HG02943 (cell line): ENCODE measurements at regions not wholly inside any gene's neighbourhood (a gene's known extent, or its start where the extent isn't known, plus 50 kb on each side); places are given as distances from the start of the nearest gene placed in this dataset.
"Not testable (repeated sequence)": the region's sequence is repeated elsewhere in the genome, so short reads cannot be mapped to it uniquely, and the experiment has no call there.

Experiments used
- ATAC-seq: cut with Tn5 transposase; IDR thresholded peaks from one replicate; pipeline ENCODE4 v1.9.1; 2021; ENCODE audit warnings: mild to moderate bottlenecking, low read depth, moderate library complexity; ENCODE audit not compliant: unreplicated experiment

GRCh38 chr1:10935724-10936123, 76.7 kb upstream of the TARDBP start:
- ATAC-seq = no peak

GRCh38 chr1:10936998-10937901, 75.2 kb upstream of the TARDBP start:
- no peak for ATAC-seq

GRCh38 chr1:10938741-10939417, 73.6 kb upstream of the TARDBP start:
- ATAC-seq = no peak

GRCh38 chr1:10939654-10940450, 72.6 kb upstream of the TARDBP start:
- ATAC-seq = peak; percentile 63

GRCh38 chr1:10940451-10940804, 72.0 kb upstream of the TARDBP start:
- ATAC-seq = no peak

DNA sequence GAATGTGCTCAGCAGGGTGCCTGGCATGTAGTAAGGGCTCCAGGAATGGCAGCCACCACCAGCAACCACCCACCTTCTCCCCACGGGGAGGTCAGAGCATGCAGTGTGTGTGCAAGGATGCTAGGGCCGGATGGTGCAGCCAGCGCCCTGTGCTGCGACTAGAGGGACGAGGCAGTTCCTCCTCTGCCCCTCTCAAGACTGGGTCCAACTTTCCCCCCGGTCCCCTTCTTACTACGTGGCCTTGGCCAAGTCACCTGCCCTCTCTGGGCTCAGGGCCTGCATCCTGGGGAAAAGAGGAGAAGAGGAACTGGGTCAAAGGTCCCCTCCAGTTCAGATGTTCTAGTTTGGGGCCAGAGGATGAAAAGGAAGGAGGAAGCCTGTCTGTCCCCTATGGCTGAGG, 71.6 kb upstream of the TARDBP start:
- ATAC-seq = no peak

DNA sequence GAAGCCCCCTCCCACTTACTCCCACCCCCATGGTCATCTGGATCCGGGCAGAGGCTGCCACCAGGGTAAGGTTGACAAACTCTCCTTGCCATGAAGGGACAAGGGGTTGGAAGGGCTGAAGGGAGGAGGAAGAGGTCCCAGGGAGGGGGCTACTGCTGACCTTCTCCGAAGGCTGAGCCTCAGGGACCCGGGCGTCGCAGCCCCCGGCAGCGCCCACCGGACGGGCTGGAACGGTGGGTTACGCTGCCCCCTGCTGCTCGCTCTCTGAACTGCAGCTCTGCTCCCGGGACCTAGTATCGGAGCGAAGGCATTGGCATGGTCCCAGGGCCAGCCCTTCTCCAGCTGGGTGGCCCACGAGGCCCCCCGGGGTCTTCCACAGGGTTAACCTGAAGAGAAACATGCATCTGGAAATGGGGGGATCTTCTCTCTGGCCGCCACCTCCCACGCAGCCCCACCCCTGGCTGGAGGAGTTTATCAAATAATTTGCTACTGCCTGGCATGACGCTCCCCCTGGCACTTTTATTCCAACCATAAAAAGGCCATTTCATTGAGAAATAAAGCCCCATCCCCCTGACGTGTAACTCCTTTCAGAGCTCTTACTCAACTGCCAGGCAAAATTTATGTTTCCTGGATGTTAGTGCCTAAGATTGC, 70.4 kb upstream of the TARDBP start:
- ATAC-seq = no peak

GRCh38 chr1:10942542-10942912, 69.9 kb upstream of the TARDBP start:
- no peak for ATAC-seq

DNA sequence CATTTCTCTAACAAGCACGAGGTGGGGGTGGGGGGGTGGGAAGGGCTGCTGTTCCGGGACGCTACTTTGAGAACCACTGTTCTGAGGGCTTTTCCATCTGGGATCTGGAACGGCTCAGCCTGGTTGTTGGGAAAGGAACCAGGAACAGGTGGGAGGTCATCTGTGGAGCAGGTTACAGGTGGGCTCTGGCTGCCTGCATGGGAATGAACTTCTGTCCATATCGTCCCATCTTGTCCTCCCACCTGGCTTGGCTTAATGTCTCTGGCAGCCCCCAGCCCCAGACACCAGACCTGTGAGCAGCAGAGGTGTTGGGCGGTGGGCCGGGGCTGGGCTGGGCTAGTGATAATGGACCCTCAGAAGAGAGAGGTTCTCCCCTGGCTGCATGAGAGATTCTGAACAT, 69.4 kb upstream of the TARDBP start:
- no peak for ATAC-seq

DNA sequence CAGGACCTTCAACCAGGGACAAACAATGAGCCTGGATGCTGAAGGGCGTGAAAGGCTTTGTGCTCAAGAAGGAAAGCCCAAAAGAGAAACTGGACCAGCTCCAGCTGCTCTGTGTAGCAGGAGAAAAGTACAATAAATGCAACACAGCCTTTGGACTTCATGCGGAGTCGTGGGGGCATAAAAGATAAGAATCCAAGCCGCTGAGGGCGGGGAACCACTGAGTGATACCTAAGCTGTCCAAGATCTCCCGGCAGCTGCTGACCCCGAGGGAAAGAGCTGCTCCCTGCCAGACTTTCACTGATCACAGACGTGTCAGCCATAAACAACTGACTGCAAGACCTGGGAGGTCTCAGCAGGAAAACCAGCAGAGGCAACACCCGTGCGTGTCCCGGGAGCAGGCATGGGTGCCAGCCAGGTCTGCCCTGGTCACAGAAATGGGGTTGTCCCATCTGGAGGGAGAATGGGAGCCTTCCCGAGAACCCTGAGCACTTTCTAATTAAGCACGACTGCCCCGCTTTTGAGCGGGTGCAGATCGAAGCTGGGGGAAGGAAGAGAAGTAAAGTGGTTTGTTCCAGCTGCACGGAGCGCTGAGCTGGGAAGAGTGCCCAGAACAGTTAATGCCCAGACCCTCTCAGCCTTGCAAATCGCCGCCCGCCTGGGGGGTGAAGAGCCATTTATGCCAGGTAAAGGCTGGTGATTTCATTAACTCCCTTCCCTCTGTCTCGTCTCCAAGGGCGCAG, 68.3 kb upstream of the TARDBP start:
- ATAC-seq = no peak

DNA sequence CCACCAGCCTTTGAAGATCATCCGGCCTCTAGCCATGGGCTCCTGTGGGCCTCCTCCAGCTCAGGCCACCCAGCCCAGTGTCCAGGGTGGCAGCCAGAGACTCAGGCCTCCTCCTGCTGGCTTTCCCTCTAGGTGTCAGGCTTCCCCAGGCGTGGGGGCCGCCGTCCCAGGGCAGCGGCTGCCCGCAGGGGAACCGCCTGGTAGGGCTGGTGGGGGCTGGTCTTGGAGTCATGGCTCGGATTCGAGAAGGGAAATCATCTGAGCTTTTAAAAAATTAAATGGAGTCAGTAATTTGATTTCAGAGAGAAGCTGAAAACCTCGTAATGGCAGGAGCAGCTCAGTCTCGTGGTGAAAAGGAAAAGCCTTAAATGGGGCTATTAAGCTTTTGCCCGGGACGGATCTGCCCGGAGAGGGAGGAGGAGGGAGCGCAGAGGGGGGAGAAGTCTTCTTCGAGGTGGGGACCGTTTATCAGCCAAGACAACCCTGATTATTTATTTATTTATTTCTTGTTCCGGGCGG, 66.4 kb upstream of the TARDBP start:
- no peak for ATAC-seq

- ATAC-seq = no peak
Measured at GRCh38 chr1:10947181-10947580, 65.3 kb upstream of the TARDBP start.

GRCh38 chr1:10947691-10948462, 64.6 kb upstream of the TARDBP start:
- no peak for ATAC-seq

DNA sequence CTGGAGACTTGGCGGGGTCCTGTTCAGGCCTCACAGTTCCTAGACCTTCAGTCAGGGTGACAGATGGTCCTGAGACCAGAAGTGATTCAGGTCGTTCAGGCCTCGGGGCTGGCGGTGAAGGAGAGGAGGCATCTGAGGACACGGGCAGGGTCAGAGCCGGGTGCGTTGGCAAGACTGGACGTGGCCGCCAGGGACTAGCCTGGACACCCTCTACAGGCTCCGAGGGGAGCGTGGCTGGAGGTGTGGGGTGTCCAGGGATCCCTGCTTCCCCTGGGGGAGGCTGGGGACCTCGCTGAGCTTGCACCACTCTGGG, 64.0 kb upstream of the TARDBP start:
- ATAC-seq = no peak

DNA sequence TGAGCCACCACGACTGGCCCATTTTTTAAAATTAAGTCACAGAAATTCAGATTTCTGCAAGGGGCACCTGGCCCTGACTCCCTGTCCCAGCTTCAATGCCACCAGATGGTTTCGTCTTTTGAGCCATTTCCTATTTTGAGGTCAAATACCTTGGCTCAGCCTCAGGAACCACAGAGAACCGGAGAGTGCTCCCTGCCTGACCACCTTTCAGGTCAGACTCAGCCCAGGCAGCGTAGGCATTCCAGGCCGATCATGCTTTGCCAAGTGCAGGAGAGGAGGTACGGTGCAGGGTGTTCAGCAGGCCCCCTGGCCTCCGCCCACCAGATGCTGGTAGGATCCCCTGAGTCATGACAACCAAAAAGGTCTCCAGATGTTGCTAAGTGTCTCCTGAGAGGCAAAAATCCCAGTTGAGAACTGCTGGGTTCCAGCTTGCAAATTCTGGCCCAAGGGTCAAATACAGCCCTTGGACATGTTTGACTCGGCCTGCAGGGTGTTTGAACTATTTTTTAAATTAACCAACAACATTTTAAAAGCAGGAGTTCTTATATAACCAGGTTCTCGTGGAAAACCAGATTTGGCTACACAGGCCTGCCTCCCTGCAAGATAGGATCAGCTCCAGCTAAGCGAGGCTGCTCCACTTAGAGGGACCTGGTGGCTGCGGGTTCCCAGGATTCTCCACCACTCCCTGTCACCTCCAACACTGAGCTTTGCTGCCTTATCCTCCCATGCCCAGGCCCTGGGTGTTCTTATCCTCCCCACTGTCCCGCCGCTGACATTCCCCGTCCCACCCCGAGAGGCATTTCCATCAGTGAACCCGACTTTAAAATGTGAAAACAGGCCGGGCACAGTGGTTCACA, 61.9 kb upstream of the TARDBP start:
- ATAC-seq = no peak

GRCh38 chr1:10951298-10951697, 61.2 kb upstream of the TARDBP start:
- not testable (repeated sequence) for ATAC-seq

DNA sequence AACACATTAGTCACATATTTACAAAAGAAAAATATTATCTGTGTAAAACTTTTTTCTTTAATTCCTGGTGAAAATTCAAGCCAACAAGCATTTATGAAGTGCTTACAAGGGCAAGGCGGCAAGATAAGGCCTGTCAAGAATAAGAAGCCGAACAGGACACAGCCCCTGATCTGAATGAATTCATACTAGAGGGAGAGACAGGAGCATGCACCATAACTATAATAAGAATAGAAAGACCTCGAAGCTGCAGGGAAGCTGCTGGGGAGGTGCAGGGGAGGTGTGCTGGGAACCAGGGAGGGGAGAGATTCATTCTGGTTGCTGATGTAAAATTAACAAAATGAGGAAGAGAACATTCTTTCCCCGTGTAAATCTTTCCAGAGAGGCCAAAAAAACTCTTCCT, 60.5 kb upstream of the TARDBP start:
- no peak for ATAC-seq

DNA sequence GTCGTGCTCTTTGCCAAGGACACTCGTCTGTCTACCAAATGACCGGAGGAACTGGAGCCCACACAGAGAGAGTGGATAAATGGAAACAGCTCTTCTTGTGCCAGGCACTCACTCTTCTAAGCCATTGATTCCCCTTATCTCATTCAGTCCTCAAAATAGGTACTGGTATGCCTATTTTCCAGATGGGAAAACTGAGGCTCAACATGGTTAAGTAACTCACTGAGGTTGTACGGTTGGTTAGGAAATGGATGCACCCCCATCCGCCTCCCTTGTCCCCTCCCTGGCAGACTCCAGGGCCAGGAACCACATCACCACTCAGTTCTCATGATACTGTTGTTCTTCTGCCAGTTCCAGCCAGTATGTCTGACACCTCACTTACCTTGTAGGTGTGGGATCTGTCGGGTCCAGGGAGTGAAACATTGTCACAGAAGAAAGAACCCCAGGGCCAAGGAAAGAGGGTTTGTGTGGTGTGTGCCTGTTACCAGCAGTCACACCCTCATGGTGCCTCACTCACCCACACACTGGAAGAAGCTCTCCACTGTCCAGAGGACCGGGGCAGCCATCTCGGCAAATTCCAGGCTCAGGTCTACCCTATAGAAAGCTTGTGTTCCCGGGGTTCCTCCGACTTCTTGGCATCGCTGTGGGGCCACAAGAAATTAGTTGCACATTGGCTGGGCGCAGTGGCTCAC, 58.8 kb upstream of the TARDBP start:
- no peak for ATAC-seq
